Mesothelial cell of epicardium (in vitro differentiated cells): ENCODE measurements at regions not wholly inside any gene's neighbourhood (a gene's known extent, or its start where the extent isn't known, plus 50 kb on each side); places are given as distances from the start of the nearest gene placed in this dataset.
"Not testable (repeated sequence)": the region's sequence is repeated elsewhere in the genome, so short reads cannot be mapped to it uniquely, and the experiment has no call there.

Experiments used
- DNase-seq, 2 experiments: peaks; one replicate each; pipeline ENCODE4 v3.0.0; 2021; ENCODE audit warnings: low spot score in 2 of 2; ENCODE audit not compliant: unreplicated experiment in 2 of 2
- H3K27ac Mint-ChIP-seq: 2 replicates; pipeline ENCODE4 v1.8.0; 2021; ENCODE audit warnings: mixed read lengths
- H3K27me3 Mint-ChIP-seq: 2 replicates; pipeline ENCODE4 v1.8.0; 2021; ENCODE audit warnings: low read depth, mixed read lengths
- H3K36me3 Mint-ChIP-seq: 2 replicates; pipeline ENCODE4 v1.8.0; 2021; ENCODE audit warnings: mixed read lengths
- H3K4me1 Mint-ChIP-seq: 2 replicates; pipeline ENCODE4 v1.8.0; 2021; ENCODE audit warnings: mixed read lengths
- H3K4me3 Mint-ChIP-seq: 2 replicates; pipeline ENCODE4 v1.8.0; 2021; ENCODE audit warnings: mild to moderate bottlenecking, moderate library complexity, mixed read lengths
- H3K9me3 Mint-ChIP-seq: 2 replicates; pipeline ENCODE4 v1.8.0; 2021; ENCODE audit warnings: mixed read lengths
- CTCF ChIP-seq: fragments of 200-600 bp; sonication (generic); IDR thresholded peaks from one replicate; pipeline ENCODE4 v1.5.0; 2021; ENCODE audit warnings: antibody characterized with exemption; ENCODE audit not compliant: unreplicated experiment

- no peak for DNase-seq
- H3K27ac Mint-ChIP-seq = peak overlapping the region; percentile 88
- peaks cover 6% of the 10 kb centered on the region for H3K36me3 Mint-ChIP-seq
- peaks cover 18% of the 10 kb centered on the region for H3K9me3 Mint-ChIP-seq
- peaks cover 58% of the 10 kb centered on the region for H3K4me1 Mint-ChIP-seq
- no peaks in the 10 kb centered on the region for H3K27me3 Mint-ChIP-seq
- TF ChIP-seq CTCF = no peak
- no peak overlapping the region for H3K4me3 Mint-ChIP-seq
Measured at GRCh38 chr7:46755120-46756034, 826.5 kb downstream of the TNS3 start.

- peaks cover 6% of the 10 kb centered on the region for H3K36me3 Mint-ChIP-seq
- no peaks in the 10 kb centered on the region for H3K27me3 Mint-ChIP-seq
- H3K4me3 Mint-ChIP-seq = no peak overlapping the region
- peak overlapping the region; percentile 80 for H3K27ac Mint-ChIP-seq
- DNase-seq = no peak
- no peak for TF ChIP-seq CTCF
- peaks cover 13% of the 10 kb centered on the region for H3K9me3 Mint-ChIP-seq
- H3K4me1 Mint-ChIP-seq = peaks cover 68% of the 10 kb centered on the region
Measured at GRCh38 chr7:46754140-46754720, 827.7 kb downstream of the TNS3 start.

GRCh38 chr7:46753662-46754061 is 828.2 kb downstream of the TNS3 start:
- H3K27ac Mint-ChIP-seq = peak overlapping the region; percentile 85
- H3K4me3 Mint-ChIP-seq = no peak overlapping the region
- H3K36me3 Mint-ChIP-seq = peaks cover 7% of the 10 kb centered on the region
- H3K27me3 Mint-ChIP-seq = no peaks in the 10 kb centered on the region
- H3K4me1 Mint-ChIP-seq = peaks cover 74% of the 10 kb centered on the region
- peaks cover 9% of the 10 kb centered on the region for H3K9me3 Mint-ChIP-seq
- TF ChIP-seq CTCF = no peak
- DNase-seq = no peak

GRCh38 chr7:46752881-46753366 is 829.0 kb downstream of the TNS3 start:
- Mint-ChIP-seq H3K27me3 (no peaks in the 10 kb centered on the region), H3K4me3 (no peak overlapping the region), H3K4me1 (peaks cover 81% of the 10 kb centered on the region), H3K9me3 (peaks cover 6% of the 10 kb centered on the region), H3K27ac (peak overlapping the region; percentile 85), H3K36me3 (peaks cover 8% of the 10 kb centered on the region)
- TF ChIP-seq CTCF = no peak
- DNase-seq = no peak

GRCh38 chr7:46751927-46752723 is 829.8 kb downstream of the TNS3 start:
- peak overlapping the region; percentile 84 for H3K27ac Mint-ChIP-seq
- not testable (repeated sequence) for H3K36me3 Mint-ChIP-seq, H3K27me3 Mint-ChIP-seq

More at GRCh38 chr7:46751927-46752723, 829.8 kb downstream of the TNS3 start:
- not testable (repeated sequence) for H3K9me3 Mint-ChIP-seq, H3K4me3 Mint-ChIP-seq, DNase-seq
- peaks cover 80% of the 10 kb centered on the region for H3K4me1 Mint-ChIP-seq
